HepG2 (cell line): ENCODE measurements at regions not wholly inside any gene's neighbourhood (a gene's known extent, or its start where the extent isn't known, plus 50 kb on each side); places are given as distances from the start of the nearest gene placed in this dataset.

ENCODE experiments used
- POLR2A ChIP-seq, 2 experiments: IDR thresholded peaks; 2 replicates each; pipeline ENCODE4 v1.6.1; 2011; ENCODE audit warnings: low read depth in 2 of 2, low read length in 2 of 2, mild to moderate bottlenecking in 1 of 2, moderate library complexity in 1 of 2; ENCODE audit not compliant: insufficient read depth in 1 of 2
- ZNF33B ChIP-seq: sonication (generic); formaldehyde crosslinking; IDR thresholded peaks from 2 replicates; pipeline ENCODE4 v1.5.1; 2020; ENCODE audit warnings: mild to moderate bottlenecking, missing genetic modification reagents

DNA sequence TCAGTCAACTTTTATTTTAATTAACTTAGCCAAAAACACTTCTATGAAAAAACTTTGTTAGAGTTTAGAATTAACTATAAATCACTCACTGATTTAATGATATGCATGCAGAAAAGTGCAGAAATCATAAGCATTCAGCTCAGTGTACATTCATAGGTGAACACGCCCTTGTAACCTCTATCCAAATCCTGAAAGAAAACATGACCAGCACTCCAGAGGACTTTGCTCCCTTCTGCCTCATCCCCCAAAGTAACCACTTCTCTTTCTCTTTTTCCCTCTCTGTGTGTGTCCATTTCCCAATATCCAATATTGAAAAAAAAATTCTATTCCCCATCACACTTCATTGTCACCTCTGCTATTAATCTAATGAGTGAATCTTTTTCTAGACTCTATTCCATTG, 197.1 kb upstream of the FAR2 start:
- no peak for TF ChIP-seq POLR2A (IDR thresholded peaks at IDR 0.05; ENCODE audit: insufficient read depth in 1 of 2, low read depth in 2 of 2, low read length in 2 of 2)
- no peak for TF ChIP-seq ZNF33B (CRISPR knock-in tag)
